Caco-2 (cell line): ENCODE measurements at regions not wholly inside any gene's neighbourhood (a gene's known extent, or its start where the extent isn't known, plus 50 kb on each side); places are given as distances from the start of the nearest gene placed in this dataset.

Source experiments
- BruUV-seq: library from RNA; stranded (reverse); fragments of 400-500 nt; replicated peaks from 2 replicates; lab custom pipeline; 2021; lab: Mats Ljungman, UMichigan
- CTCF ChIA-PET: fragments of 300-600 bp; sonication (Branson Sonifier 250); formaldehyde crosslinking; loops from one replicate; lab custom pipeline; 2022; ENCODE audit warnings: antibody characterized with exemption; lab: Charles Lee
- POLR2A ChIA-PET: fragments of 300-600 bp; sonication (Branson Sonifier 250); formaldehyde crosslinking; loops from one replicate; lab custom pipeline; 2022; ENCODE audit warnings: antibody characterized with exemption; lab: Charles Lee
- DNase-seq, 2 experiments: peaks; one replicate each; pipeline versions ENCODE4 v3.0.0 to v3.0.0-alpha.2; 2020 to 2022
- H3K27me3 ChIP-seq: replicated peaks from 2 replicates; pipeline ENCODE4 v1.6.0; 2011; ENCODE audit warnings: low read length; ENCODE audit not compliant: control insufficient read depth, insufficient read depth
- H3K36me3 ChIP-seq: 2 replicates; pipeline ENCODE4 v1.5.1; 2011; ENCODE audit warnings: low read length; ENCODE audit not compliant: control insufficient read depth, insufficient read depth
- H3K4me1 ChIP-seq: fragments of 250-450 bp; sonication (Bioruptor Pico); 2 replicates; pipeline ENCODE4 v1.5.1; 2020; ENCODE audit warnings: mild to moderate bottlenecking
- H3K4me3 ChIP-seq: 2 replicates; pipeline ENCODE4 v1.5.1; 2011; ENCODE audit warnings: low read depth, mild to moderate bottlenecking, control low read depth, low read length
- H3K9me3 ChIP-seq: fragments of 250-450 bp; sonication (Bioruptor Pico); 2 replicates; pipeline ENCODE4 v1.5.1; 2020; ENCODE audit warnings: mild to moderate bottlenecking, moderate library complexity
- H3K27ac Mint-ChIP-seq: one replicate; pipeline ENCODE4 v1.8.0; 2022; ENCODE audit warnings: mixed read lengths; ENCODE audit not compliant: unreplicated experiment
- H3K27me3 Mint-ChIP-seq: one replicate; pipeline ENCODE4 v1.8.0; 2022; ENCODE audit warnings: mixed read lengths; ENCODE audit not compliant: insufficient read depth, unreplicated experiment
- H3K36me3 Mint-ChIP-seq: one replicate; pipeline ENCODE4 v1.8.0; 2022; ENCODE audit warnings: mild to moderate bottlenecking, mixed read lengths; ENCODE audit not compliant: insufficient read depth, unreplicated experiment
- H3K4me1 Mint-ChIP-seq: one replicate; pipeline ENCODE4 v1.8.0; 2022; ENCODE audit warnings: low read depth, mixed read lengths; ENCODE audit not compliant: unreplicated experiment
- H3K4me3 Mint-ChIP-seq: one replicate; pipeline ENCODE4 v1.8.0; 2022; ENCODE audit warnings: mild to moderate bottlenecking, moderate library complexity, mixed read lengths; ENCODE audit not compliant: unreplicated experiment
- H3K9me3 Mint-ChIP-seq: one replicate; pipeline ENCODE4 v1.8.0; 2022; ENCODE audit warnings: mixed read lengths; ENCODE audit not compliant: unreplicated experiment
- intact Hi-C: fragments of 100-400 bp; cut with micrococcal nuclease; formaldehyde crosslinking; loops from one replicate; pipeline ENCODE4 v1.10.0; 2022; ENCODE audit not compliant: unreplicated experiment
- TF ChIP-seq, protein P1 (sequence below), 2 experiments: fragments of 200-600 bp in 1 of 2; IDR thresholded peaks; 1 replicate in 1 of 2; 2 replicates in 1 of 2; pipeline versions ENCODE4 v1.5.1 to v1.8.0; 2011 to 2022; ENCODE audit warnings: antibody characterized with exemption in 1 of 2, control low read depth in 1 of 2, inconsistent platforms in 1 of 2, low read depth in 1 of 2, low read length in 1 of 2, mild to moderate bottlenecking in 1 of 2, moderate library complexity in 1 of 2; ENCODE audit not compliant: insufficient read depth in 1 of 2, severe bottlenecking in 1 of 2, unreplicated experiment in 1 of 2

DNA sequence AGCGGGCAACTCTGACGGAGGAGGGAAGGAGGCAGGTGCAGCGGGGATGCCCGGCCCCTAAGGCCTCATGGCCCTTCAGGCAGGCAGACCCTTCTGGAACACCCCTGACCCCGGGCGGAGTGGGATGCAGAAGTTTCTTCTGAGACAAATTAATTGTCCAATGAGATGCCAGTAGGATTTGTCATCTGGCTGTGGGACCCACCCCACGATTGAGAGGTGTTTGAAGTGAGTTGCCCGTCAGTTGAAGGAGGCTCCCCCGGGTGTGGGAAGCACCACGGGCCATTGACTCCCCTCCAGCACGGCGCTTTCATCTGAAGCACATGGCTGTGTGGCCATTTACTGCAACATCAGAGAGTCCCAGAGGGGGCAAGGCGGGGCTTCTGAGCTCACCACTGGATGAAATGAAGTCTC is 527.8 kb downstream of the BRD1 start:
- no peaks in the 10 kb centered on the region for H3K4me1 Mint-ChIP-seq
- Histone ChIP-seq H3K4me3 (no peak overlapping the region), H3K36me3 (no peaks in the 10 kb centered on the region), H3K27me3 (no peaks in the 10 kb centered on the region; the same call in 1 of the 2 replicates), H3K4me1 (no peaks in the 10 kb centered on the region), H3K9me3 (no peaks in the 10 kb centered on the region)
- no TSS peak for BruUV-seq
- H3K27ac Mint-ChIP-seq = no peak overlapping the region
- peaks cover 22% of the 10 kb centered on the region for H3K27me3 Mint-ChIP-seq
- H3K4me3 Mint-ChIP-seq = no peak overlapping the region
- intact Hi-C loops = no loop called here
- peaks cover 6% of the 10 kb centered on the region for H3K36me3 Mint-ChIP-seq
- ChIA-PET CTCF (no interaction called here), POLR2A (no interaction called here)
- H3K9me3 Mint-ChIP-seq = no peaks in the 10 kb centered on the region
- no peak for DNase-seq
- TF ChIP-seq, protein P1, sequence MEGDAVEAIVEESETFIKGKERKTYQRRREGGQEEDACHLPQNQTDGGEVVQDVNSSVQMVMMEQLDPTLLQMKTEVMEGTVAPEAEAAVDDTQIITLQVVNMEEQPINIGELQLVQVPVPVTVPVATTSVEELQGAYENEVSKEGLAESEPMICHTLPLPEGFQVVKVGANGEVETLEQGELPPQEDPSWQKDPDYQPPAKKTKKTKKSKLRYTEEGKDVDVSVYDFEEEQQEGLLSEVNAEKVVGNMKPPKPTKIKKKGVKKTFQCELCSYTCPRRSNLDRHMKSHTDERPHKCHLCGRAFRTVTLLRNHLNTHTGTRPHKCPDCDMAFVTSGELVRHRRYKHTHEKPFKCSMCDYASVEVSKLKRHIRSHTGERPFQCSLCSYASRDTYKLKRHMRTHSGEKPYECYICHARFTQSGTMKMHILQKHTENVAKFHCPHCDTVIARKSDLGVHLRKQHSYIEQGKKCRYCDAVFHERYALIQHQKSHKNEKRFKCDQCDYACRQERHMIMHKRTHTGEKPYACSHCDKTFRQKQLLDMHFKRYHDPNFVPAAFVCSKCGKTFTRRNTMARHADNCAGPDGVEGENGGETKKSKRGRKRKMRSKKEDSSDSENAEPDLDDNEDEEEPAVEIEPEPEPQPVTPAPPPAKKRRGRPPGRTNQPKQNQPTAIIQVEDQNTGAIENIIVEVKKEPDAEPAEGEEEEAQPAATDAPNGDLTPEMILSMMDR (IDR thresholded peaks at IDR 0.05; ENCODE audit: insufficient read depth in 1 of 2, low read depth in 1 of 2, low read length in 1 of 2, severe bottlenecking in 1 of 2, unreplicated experiment in 1 of 2) = no peak

DNA sequence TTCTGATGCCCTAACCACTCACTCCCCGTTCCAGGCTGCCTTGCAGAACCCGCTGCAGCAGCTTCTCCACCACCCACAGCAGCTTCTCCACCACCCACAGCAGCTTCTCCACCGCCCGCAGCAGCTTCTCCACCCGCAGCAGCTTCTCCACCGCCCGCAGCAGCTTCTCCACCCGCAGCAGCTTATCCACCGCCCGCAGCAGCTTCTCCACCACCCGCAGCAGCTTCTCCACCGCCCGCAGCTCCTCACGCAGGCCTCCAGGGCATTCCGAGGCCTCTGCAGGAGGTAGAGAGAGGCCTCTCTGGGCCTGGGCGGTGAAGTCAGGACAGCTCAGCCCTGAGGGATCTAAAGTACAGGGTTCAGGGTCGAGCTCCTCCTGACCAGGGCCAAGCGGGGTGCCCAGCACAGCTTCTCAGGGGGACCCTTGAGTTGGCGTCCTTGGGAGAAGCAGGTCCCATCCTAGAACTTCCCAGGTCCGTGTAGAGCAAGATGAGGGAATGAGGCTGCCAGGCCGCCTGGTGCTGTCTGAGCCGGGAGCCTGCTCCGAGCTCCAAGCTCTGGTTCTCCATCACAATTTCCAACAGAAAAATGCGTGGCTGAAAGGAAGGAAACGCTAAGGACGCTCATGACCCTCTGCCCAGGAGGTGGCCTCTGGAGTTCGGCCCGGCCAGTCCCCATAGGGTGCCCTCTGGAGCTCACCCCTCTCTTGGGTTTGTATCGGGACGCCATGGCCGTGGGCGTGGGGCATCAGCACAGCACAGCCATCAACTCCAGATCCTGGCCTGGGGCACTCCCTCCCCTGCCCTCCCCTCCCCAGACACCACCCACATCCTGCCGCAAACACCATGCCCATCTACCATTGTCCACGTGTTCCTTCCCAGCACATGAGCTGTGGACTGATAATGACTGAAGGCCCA is 528.6 kb downstream of the BRD1 start:
- CTCF ChIA-PET = interaction anchor here (0.7 kb wide), 1 partner anchor 9 kb away, joined by 3 read pairs; no protein-coding TSS in a partner anchor
- DNase-seq = no peak
- Histone ChIP-seq H3K4me3 (no peak overlapping the region), H3K27me3 (no peaks in the 10 kb centered on the region; the same call in 1 of the 2 replicates), H3K36me3 (no peaks in the 10 kb centered on the region), H3K4me1 (no peaks in the 10 kb centered on the region), H3K9me3 (no peaks in the 10 kb centered on the region)
- peaks cover 6% of the 10 kb centered on the region for H3K36me3 Mint-ChIP-seq
- no TSS peak for BruUV-seq
- no peak overlapping the region for H3K4me3 Mint-ChIP-seq
- H3K4me1 Mint-ChIP-seq = no peaks in the 10 kb centered on the region
- POLR2A ChIA-PET = no interaction called here
- TF ChIP-seq, protein P1 (IDR thresholded peaks at IDR 0.05; ENCODE audit: insufficient read depth in 1 of 2, low read depth in 1 of 2, low read length in 1 of 2, severe bottlenecking in 1 of 2, unreplicated experiment in 1 of 2) = no peak
- no peaks in the 10 kb centered on the region for H3K9me3 Mint-ChIP-seq
- H3K27ac Mint-ChIP-seq = no peak overlapping the region
- peaks cover 22% of the 10 kb centered on the region for H3K27me3 Mint-ChIP-seq
- intact Hi-C loops = no loop called here

DNA sequence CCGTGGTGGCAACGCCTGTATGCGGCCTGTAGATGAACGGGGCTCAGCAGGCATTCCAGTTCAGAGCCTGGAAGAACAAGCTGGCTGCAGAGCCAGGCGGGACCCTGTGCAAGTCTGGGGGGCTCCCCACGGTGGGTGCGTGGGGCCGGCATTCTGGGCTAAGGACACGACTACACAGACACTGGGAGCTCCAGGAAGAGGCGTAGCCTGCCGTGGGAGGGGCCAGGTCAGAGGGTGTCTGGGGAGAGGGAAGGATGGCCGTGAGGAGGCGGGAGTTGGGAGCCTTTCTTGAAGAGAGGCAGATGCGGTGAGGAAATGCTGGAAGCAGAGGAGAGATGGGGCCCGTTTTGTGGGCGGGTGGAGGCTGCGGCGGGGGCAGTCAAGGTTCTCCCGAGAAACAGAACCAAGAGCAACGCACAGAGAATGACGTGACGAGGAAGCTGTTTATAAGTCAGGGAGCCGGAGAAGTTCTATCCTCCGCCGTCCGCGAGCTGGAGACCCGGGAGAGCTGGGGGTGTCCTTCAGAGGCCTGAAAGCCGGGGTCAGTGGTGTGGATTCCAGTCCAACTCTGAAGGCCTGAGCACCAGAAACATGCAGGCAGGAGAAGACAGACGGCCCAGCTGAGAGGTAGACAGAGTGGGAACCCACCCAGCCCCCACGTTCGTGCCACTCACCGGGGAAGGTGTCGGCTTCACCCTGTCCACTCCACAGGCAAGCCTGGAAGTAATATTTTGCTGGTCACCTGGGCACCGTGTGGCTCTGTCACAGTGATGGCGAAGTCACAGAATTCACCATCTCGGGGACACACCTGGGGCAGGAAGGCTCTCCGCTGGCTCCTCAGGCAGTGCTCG is 529.6 kb downstream of the BRD1 start:
- no peaks in the 10 kb centered on the region for H3K4me1 ChIP-seq
- H3K9me3 ChIP-seq = no peaks in the 10 kb centered on the region
- H3K27me3 ChIP-seq = no peaks in the 10 kb centered on the region; the same call in 1 of the 2 replicates
- no peak overlapping the region for H3K27ac Mint-ChIP-seq
- ChIA-PET CTCF (no interaction called here), POLR2A (no interaction called here)
- peaks cover 22% of the 10 kb centered on the region for H3K27me3 Mint-ChIP-seq
- no peak for DNase-seq
- no peak overlapping the region for H3K4me3 ChIP-seq
- H3K9me3 Mint-ChIP-seq = peaks cover 8% of the 10 kb centered on the region
- H3K36me3 ChIP-seq = no peaks in the 10 kb centered on the region
- no peak overlapping the region for H3K4me3 Mint-ChIP-seq
- intact Hi-C loops = no loop called here
- H3K36me3 Mint-ChIP-seq = peaks cover 6% of the 10 kb centered on the region
- TF ChIP-seq, protein P1 (IDR thresholded peaks at IDR 0.05; ENCODE audit: insufficient read depth in 1 of 2, low read depth in 1 of 2, low read length in 1 of 2, severe bottlenecking in 1 of 2, unreplicated experiment in 1 of 2) = no peak
- H3K4me1 Mint-ChIP-seq = no peaks in the 10 kb centered on the region
- BruUV-seq = no TSS peak
